Peyer's patch (tissue), 4 donors: ENCODE measurements at regions not wholly inside any gene's neighbourhood (a gene's known extent, or its start where the extent isn't known, plus 50 kb on each side); places are given as distances from the start of the nearest gene placed in this dataset.

Source experiments
- DNase-seq, 3 donors: peaks; one replicate each; pipeline ENCODE4 v3.0.0-alpha.2; 2017 to 2019
- H3K27ac ChIP-seq, 4 donors: fragments of 200-600 bp; sonication (generic); one replicate each; pipeline ENCODE4 v1.5.1; 2016 to 2019
- H3K27me3 ChIP-seq, 2 donors: fragments of 200-600 bp; sonication (generic); one replicate each; pipeline ENCODE4 v1.5.1; 2019
- H3K36me3 ChIP-seq, 3 donors: fragments of 200-600 bp; sonication (generic); one replicate each; pipeline ENCODE4 v1.5.1; 2016 to 2019
- H3K4me1 ChIP-seq, 4 donors: fragments of 200-600 bp; sonication (generic); one replicate each; pipeline ENCODE4 v1.5.1; 2016 to 2019
- H3K4me3 ChIP-seq, 4 donors: fragments of 200-600 bp; sonication (generic); 1 replicate in 3 of 4; 2 replicates in 1 of 4; pipeline ENCODE4 v1.5.1; 2016 to 2019; ENCODE audit warnings: mild to moderate bottlenecking in 1 of 4
- H3K9me3 ChIP-seq, 4 donors: fragments of 200-600 bp; sonication (generic); one replicate each; pipeline ENCODE4 v1.5.1; 2016 to 2019; ENCODE audit warnings: mild to moderate bottlenecking in 1 of 4
- CTCF ChIP-seq, 6 experiments: fragments of 450-650 bp in 4 of 6; fragments of 200-600 bp in 2 of 6; sonication (generic) in 1 of 6; IDR thresholded peaks; one replicate each; pipeline ENCODE4 v1.5.1; 2017 to 2019; ENCODE audit warnings: antibody characterized with exemption in 6 of 6, mild to moderate bottlenecking in 3 of 6, moderate library complexity in 1 of 6
- POLR2A ChIP-seq, 2 donors: fragments of 450-650 bp; IDR thresholded peaks; one replicate each; pipeline ENCODE4 v1.5.1; 2017; ENCODE audit warnings: antibody characterized with exemption in 2 of 2, mild to moderate bottlenecking in 2 of 2, moderate library complexity in 2 of 2

- no peak for DNase-seq
- Histone ChIP-seq H3K36me3 (no peaks in the 10 kb centered on the region), H3K27ac (no peak overlapping the region), H3K9me3 (no peaks in the 10 kb centered on the region), H3K27me3 (no peaks in the 10 kb centered on the region), H3K4me3 (no peak overlapping the region), H3K4me1 (no peaks in the 10 kb centered on the region)
- TF ChIP-seq CTCF (IDR thresholded peaks at IDR 0.05), result no peak
- no peak for TF ChIP-seq POLR2A (IDR thresholded peaks at IDR 0.05)
Observed at GRCh38 chr4:162350331-162350730, 186.5 kb upstream of the FSTL5 start.

- TF ChIP-seq POLR2A (IDR thresholded peaks at IDR 0.05), result no peak
- no peak for TF ChIP-seq CTCF (IDR thresholded peaks at IDR 0.05)
- no peak overlapping the region for H3K4me3 ChIP-seq
- no peaks in the 10 kb centered on the region for H3K36me3 ChIP-seq
- no peaks in the 10 kb centered on the region for H3K27me3 ChIP-seq
- no peaks in the 10 kb centered on the region for H3K4me1 ChIP-seq
- DNase-seq, result no peak
- H3K9me3 ChIP-seq, result no peaks in the 10 kb centered on the region
- H3K27ac ChIP-seq, result no peak overlapping the region
Observed at GRCh38 chr4:162349395-162349794, 185.6 kb upstream of the FSTL5 start.

GRCh38 chr4:162347842-162348213, 184.0 kb upstream of the FSTL5 start:
- H3K36me3 ChIP-seq, result no peaks in the 10 kb centered on the region
- H3K27me3 ChIP-seq, result no peaks in the 10 kb centered on the region
- DNase-seq, result no peak
- H3K9me3 ChIP-seq, result no peaks in the 10 kb centered on the region
- H3K27ac ChIP-seq, result no peak overlapping the region
- no peaks in the 10 kb centered on the region for H3K4me1 ChIP-seq
- H3K4me3 ChIP-seq, result no peak overlapping the region
- TF ChIP-seq CTCF (IDR thresholded peaks at IDR 0.05), result no peak
- no peak for TF ChIP-seq POLR2A (IDR thresholded peaks at IDR 0.05)

- Histone ChIP-seq H3K27me3 (no peaks in the 10 kb centered on the region), H3K4me1 (no peaks in the 10 kb centered on the region), H3K4me3 (no peak overlapping the region), H3K36me3 (no peaks in the 10 kb centered on the region), H3K27ac (no peak overlapping the region), H3K9me3 (no peaks in the 10 kb centered on the region)
- no peak for DNase-seq
- TF ChIP-seq POLR2A (IDR thresholded peaks at IDR 0.05) (no peak), CTCF (IDR thresholded peaks at IDR 0.05) (no peak)
Observed at GRCh38 chr4:162347156-162347841, 183.5 kb upstream of the FSTL5 start.

- TF ChIP-seq POLR2A (IDR thresholded peaks at IDR 0.05) (no peak), CTCF (IDR thresholded peaks at IDR 0.05) (no peak)
- Histone ChIP-seq H3K27ac (no peak overlapping the region), H3K27me3 (no peaks in the 10 kb centered on the region), H3K36me3 (no peaks in the 10 kb centered on the region), H3K4me3 (no peak overlapping the region), H3K4me1 (no peaks in the 10 kb centered on the region), H3K9me3 (no peaks in the 10 kb centered on the region)
- no peak for DNase-seq
Observed at GRCh38 chr4:162343967-162344366, 180.2 kb upstream of the FSTL5 start.

GRCh38 chr4:162341533-162341932, 177.7 kb upstream of the FSTL5 start:
- Histone ChIP-seq H3K27ac (no peak overlapping the region), H3K9me3 (no peaks in the 10 kb centered on the region), H3K4me3 (no peak overlapping the region), H3K4me1 (no peaks in the 10 kb centered on the region), H3K36me3 (no peaks in the 10 kb centered on the region), H3K27me3 (no peaks in the 10 kb centered on the region)
- DNase-seq, result no peak
- TF ChIP-seq CTCF (IDR thresholded peaks at IDR 0.05) (no peak), POLR2A (IDR thresholded peaks at IDR 0.05) (no peak)
